Lung (tissue), 11 donors: ENCODE measurements at regions not wholly inside any gene's neighbourhood (a gene's known extent, or its start where the extent isn't known, plus 50 kb on each side); places are given as distances from the start of the nearest gene placed in this dataset.

Experiments used
- ATAC-seq: fragments of 200-7000 bp; cut with Tn5 transposase; one replicate; pipeline ENCODE4 v1.9.1; 2020; ENCODE audit warnings: moderate number of reproducible peaks; ENCODE audit not compliant: insufficient read depth, low FRiP score
- DNase-seq, 3 donors: peaks; one replicate each; pipeline ENCODE4 v3.0.0-alpha.2; 2013 to 2017
- H3K27ac ChIP-seq, 2 donors: one replicate each; pipeline ENCODE4 v1.5.1; 2013; ENCODE audit warnings: mild to moderate bottlenecking in 2 of 2, moderate library complexity in 2 of 2, control low read depth in 1 of 2, inconsistent platforms in 1 of 2, low read depth in 1 of 2, low read length in 1 of 2
- H3K27me3 ChIP-seq, 3 donors: one replicate each; pipeline ENCODE4 v1.5.1; 2013; ENCODE audit warnings: low read length in 2 of 3; ENCODE audit not compliant: control insufficient read depth in 3 of 3, insufficient read depth in 3 of 3
- H3K36me3 ChIP-seq, 4 donors: one replicate each; pipeline ENCODE4 v1.5.1; 2013; ENCODE audit warnings: low read length in 4 of 4, mild to moderate bottlenecking in 1 of 4, moderate library complexity in 1 of 4; ENCODE audit not compliant: control insufficient read depth in 4 of 4, insufficient read depth in 4 of 4
- H3K4me1 ChIP-seq, 5 donors: one replicate each; pipeline ENCODE4 v1.5.1; 2013; ENCODE audit warnings: low read length in 5 of 5, mild to moderate bottlenecking in 2 of 5, moderate library complexity in 1 of 5; ENCODE audit not compliant: control insufficient read depth in 5 of 5, insufficient read depth in 5 of 5
- H3K4me3 ChIP-seq: one replicate; pipeline ENCODE4 v1.5.1; 2013; ENCODE audit warnings: mild to moderate bottlenecking, control low read depth, moderate library complexity
- H3K9ac ChIP-seq, 2 donors: one replicate each; pipeline ENCODE4 v1.5.1; 2013; ENCODE audit warnings: low read length in 2 of 2, control low read depth in 1 of 2; ENCODE audit not compliant: insufficient read depth in 1 of 2
- H3K9me3 ChIP-seq, 4 donors: one replicate each; pipeline ENCODE4 v1.5.1; 2013; ENCODE audit warnings: low read length in 3 of 4, mild to moderate bottlenecking in 1 of 4, moderate library complexity in 1 of 4; ENCODE audit not compliant: control insufficient read depth in 4 of 4, insufficient read depth in 3 of 4
- WGBS, 2 donors: extraction: QIAGEN DNeasy Blood & Tissue Kit; methylation state at CpG; one replicate each; pipeline ENCODE4 v1.1.7; 2013; 5-methylcytosine and 5-hydroxymethylcytosine counted together
- TF ChIP-seq, protein P1 (sequence below): IDR thresholded peaks from 2 replicates; pipeline ENCODE4 v1.5.1; 2012; ENCODE audit warnings: mild to moderate bottlenecking; ENCODE audit errors: control extremely low read depth, extremely low read depth
- donor health status: control.
- donor health status: control.
- donor health status: Bipolar disorder and iron deficiency.
- donor health status: healthy.
- donor health status: DM: yes; HTN: yes; CAD: no.

DNA sequence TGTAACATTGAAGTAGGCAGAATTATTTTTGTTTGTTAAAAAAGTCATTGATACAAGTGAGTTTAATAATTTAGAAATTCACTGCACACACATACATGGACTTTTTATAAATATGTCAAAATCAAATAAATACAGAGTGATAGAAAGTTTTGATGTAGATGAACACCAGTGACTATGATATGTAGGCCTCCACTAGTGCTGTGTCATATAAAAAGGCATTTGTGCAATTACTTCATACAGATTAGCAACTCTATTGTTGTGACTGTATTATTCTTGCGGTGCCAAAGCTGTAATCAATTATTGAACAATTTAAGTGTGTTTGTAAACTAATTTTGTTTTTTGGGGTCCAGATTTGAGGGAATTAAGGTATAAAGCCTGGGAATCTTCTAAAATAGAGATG is 366.2 kb upstream of the PITX2 start:
- Histone ChIP-seq H3K4me1 (no peaks in the 10 kb centered on the region), H3K36me3 (no peaks in the 10 kb centered on the region), H3K9ac (no peak overlapping the region), H3K27ac (no peak overlapping the region), H3K4me3 (no peak overlapping the region), H3K27me3 (no peaks in the 10 kb centered on the region), H3K9me3 (no peaks in the 10 kb centered on the region)
- ATAC-seq (no peak), DNase-seq (no peak)
- WGBS, 2 donors = 93 to 99% methylated on average over 1 of the region's 1 CpG
- TF ChIP-seq, protein P1, sequence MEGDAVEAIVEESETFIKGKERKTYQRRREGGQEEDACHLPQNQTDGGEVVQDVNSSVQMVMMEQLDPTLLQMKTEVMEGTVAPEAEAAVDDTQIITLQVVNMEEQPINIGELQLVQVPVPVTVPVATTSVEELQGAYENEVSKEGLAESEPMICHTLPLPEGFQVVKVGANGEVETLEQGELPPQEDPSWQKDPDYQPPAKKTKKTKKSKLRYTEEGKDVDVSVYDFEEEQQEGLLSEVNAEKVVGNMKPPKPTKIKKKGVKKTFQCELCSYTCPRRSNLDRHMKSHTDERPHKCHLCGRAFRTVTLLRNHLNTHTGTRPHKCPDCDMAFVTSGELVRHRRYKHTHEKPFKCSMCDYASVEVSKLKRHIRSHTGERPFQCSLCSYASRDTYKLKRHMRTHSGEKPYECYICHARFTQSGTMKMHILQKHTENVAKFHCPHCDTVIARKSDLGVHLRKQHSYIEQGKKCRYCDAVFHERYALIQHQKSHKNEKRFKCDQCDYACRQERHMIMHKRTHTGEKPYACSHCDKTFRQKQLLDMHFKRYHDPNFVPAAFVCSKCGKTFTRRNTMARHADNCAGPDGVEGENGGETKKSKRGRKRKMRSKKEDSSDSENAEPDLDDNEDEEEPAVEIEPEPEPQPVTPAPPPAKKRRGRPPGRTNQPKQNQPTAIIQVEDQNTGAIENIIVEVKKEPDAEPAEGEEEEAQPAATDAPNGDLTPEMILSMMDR = no peak

DNA sequence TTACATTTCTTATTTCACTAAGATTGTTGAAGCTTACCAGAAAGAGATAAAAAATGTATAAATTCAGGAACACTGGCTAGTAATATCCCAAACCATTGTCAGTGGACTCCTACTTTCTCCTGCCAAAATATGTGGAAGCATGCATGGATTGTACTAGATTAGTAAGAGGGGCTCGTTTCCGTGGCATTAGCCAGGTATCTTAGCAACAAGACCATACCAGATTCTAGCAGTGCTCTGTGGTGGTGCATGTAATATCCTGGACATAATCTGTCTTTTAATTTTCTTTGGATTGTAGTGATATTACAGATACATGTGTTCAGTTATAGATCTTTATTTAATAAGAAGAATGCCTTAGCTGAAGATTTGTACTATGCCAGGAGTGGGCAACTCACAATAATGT is 371.9 kb upstream of the PITX2 start:
- Histone ChIP-seq H3K4me3 (no peak overlapping the region), H3K27ac (no peak overlapping the region), H3K9me3 (no peaks in the 10 kb centered on the region), H3K4me1 (no peaks in the 10 kb centered on the region), H3K9ac (no peak overlapping the region), H3K36me3 (no peaks in the 10 kb centered on the region), H3K27me3 (no peaks in the 10 kb centered on the region)
- ATAC-seq = no peak
- 40 to 66% methylated on average over 2 of the region's 2 CpGs for WGBS, 2 donors
- DNase-seq = no peak
- TF ChIP-seq, protein P1 = no peak

DNA sequence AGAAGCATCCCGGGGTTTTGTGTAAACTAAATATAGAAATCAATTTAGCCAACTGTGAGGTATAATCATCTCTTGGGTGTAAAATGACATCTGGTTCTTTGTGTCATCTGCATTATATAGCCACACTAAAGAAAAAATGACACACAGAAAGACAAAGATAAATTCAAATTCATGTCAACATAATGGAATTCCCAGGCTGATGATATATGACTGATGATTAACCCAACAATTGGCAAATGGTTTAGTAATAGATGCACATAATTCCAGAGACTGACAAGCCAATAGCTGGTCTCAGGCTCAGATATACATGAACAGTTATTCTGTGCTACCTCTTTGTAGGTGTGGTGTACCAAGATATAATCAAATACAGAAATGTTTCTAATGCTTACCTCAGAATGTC is 375.4 kb upstream of the PITX2 start:
- TF ChIP-seq, protein P1 = no peak
- ATAC-seq = no peak
- WGBS, 2 donors = 89 to 93% methylated on average over 1 of the region's 1 CpG

DNA sequence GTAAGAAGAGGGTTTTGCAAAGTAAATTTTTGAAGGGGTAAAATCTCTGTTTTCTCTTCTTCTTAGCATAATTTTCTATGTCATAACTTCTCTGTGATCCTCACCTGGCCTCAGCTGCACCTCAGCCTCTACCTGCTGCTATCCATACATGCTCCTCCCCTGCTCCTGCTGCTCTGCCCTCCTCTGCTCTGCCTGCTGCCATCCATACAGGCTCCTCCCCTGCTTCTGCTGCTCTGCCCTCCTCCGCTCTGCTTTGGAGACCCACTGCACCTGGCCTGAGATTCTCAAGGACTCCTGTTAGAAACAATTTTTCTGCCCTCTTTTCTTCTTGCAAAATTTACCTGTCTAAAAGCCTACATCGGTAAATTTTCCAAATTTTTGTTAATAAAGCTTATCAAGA is 388.6 kb upstream of the PITX2 start:
- Histone ChIP-seq H3K4me1 (no peaks in the 10 kb centered on the region), H3K27me3 (no peaks in the 10 kb centered on the region), H3K4me3 (no peak overlapping the region), H3K36me3 (no peaks in the 10 kb centered on the region), H3K9ac (no peak overlapping the region), H3K27ac (no peak overlapping the region), H3K9me3 (no peaks in the 10 kb centered on the region)
- 62 to 88% methylated on average over 2 of the region's 2 CpGs for WGBS, 2 donors
- TF ChIP-seq, protein P1 = no peak
- DNase-seq = no peak
- ATAC-seq = no peak

More for the DNA sequence above, 375.4 kb upstream of the PITX2 start:
- Histone ChIP-seq H3K9ac (no peak overlapping the region), H3K4me3 (no peak overlapping the region), H3K9me3 (no peaks in the 10 kb centered on the region), H3K4me1 (no peaks in the 10 kb centered on the region), H3K27ac (no peak overlapping the region), H3K36me3 (no peaks in the 10 kb centered on the region), H3K27me3 (no peaks in the 10 kb centered on the region)
- DNase-seq = no peak
